ENCODE measurements at regions not wholly inside any gene's neighbourhood (a gene's known extent, or its start where the extent isn't known, plus 50 kb on each side); places are given as distances from the start of the nearest gene placed in this dataset.

- Histone ChIP-seq H3K4me1 (ENCODE audit: control insufficient read depth in 4 of 4, insufficient read depth in 4 of 4, low read length in 3 of 4) (no peaks in the 10 kb centered on the region), H3K9me3 (ENCODE audit: control insufficient read depth in 4 of 4, low read length in 3 of 4) (peaks cover 0 to 2% (median 0%) of the 10 kb centered on the region in 4 donors), H3K27me3 (ENCODE audit: control insufficient read depth in 4 of 4, insufficient read depth in 4 of 4, low read length in 3 of 4) (peaks cover 0 to 4% (median 0%) of the 10 kb centered on the region in 4 donors), H3K9ac (ENCODE audit: low read depth in 1 of 2, low read length in 2 of 2) (no peak overlapping the region), H3K4me3 (ENCODE audit: low read depth in 1 of 3, low read length in 3 of 3) (no peak overlapping the region), H3K27ac (ENCODE audit: low read depth in 1 of 2, low read length in 2 of 2) (no peak overlapping the region), H3K36me3 (ENCODE audit: control insufficient read depth in 4 of 4, insufficient read depth in 3 of 4, low read depth in 1 of 4, low read length in 3 of 4) (no peaks in the 10 kb centered on the region)
- TF ChIP-seq REST (IDR thresholded peaks at IDR 0.05) (no peak), GABPA (IDR thresholded peaks at IDR 0.05 in 1 of 2, conservative IDR thresholded peaks at IDR 0.05 in 1 of 2) (no peak), JUND (IDR thresholded peaks at IDR 0.05) (no peak), YY1 (IDR thresholded peaks at IDR 0.05) (no peak), HNF4A (conservative IDR thresholded peaks at IDR 0.05) (no peak), SP1 (IDR thresholded peaks at IDR 0.05) (no peak)
- DNase-seq (ENCODE audit: low spot score) = no peak
- WGBS = 70% methylated on average over 5 of the region's 5 CpGs
These were observed 328.2 kb upstream of the NCAM1 start for GRCh38 chr11:112632866-112633505.

- Histone ChIP-seq H3K4me1 (ENCODE audit: control insufficient read depth in 4 of 4, insufficient read depth in 4 of 4, low read length in 3 of 4) (no peaks in the 10 kb centered on the region), H3K27me3 (ENCODE audit: control insufficient read depth in 4 of 4, insufficient read depth in 4 of 4, low read length in 3 of 4) (peaks cover 0 to 4% (median 0%) of the 10 kb centered on the region in 4 donors), H3K4me3 (ENCODE audit: low read depth in 1 of 3, low read length in 3 of 3) (no peak overlapping the region), H3K36me3 (ENCODE audit: control insufficient read depth in 4 of 4, insufficient read depth in 3 of 4, low read depth in 1 of 4, low read length in 3 of 4) (no peaks in the 10 kb centered on the region), H3K9me3 (ENCODE audit: control insufficient read depth in 4 of 4, low read length in 3 of 4) (peaks cover 0 to 8% (median under 1%) of the 10 kb centered on the region in 4 donors), H3K9ac (ENCODE audit: low read depth in 1 of 2, low read length in 2 of 2) (no peak overlapping the region), H3K27ac (ENCODE audit: low read depth in 1 of 2, low read length in 2 of 2) (no peak overlapping the region)
- no peak for TF ChIP-seq SP1 (IDR thresholded peaks at IDR 0.05)
- no peak for TF ChIP-seq HNF4G (IDR thresholded peaks at IDR 0.05)
- TF ChIP-seq ATF3 (IDR thresholded peaks at IDR 0.05) = no peak
- no peak for TF ChIP-seq FOXA1 (IDR thresholded peaks at IDR 0.05)
- TF ChIP-seq YY1 (IDR thresholded peaks at IDR 0.05) = no peak
- no peak for TF ChIP-seq TAF1 (conservative IDR thresholded peaks at IDR 0.05)
- no peak for TF ChIP-seq RXRA (IDR thresholded peaks at IDR 0.05)
- TF ChIP-seq RAD21 (IDR thresholded peaks at IDR 0.05) = no peak
- TF ChIP-seq NR2F2 (IDR thresholded peaks at IDR 0.05) = no peak
- no peak for TF ChIP-seq GABPA (IDR thresholded peaks at IDR 0.05 in 1 of 2, conservative IDR thresholded peaks at IDR 0.05 in 1 of 2)
- TF ChIP-seq FOXA2 (IDR thresholded peaks at IDR 0.05) = no peak
- no peak for TF ChIP-seq EGR1 (IDR thresholded peaks at IDR 0.05; ENCODE audit: low read depth in 2 of 2)
- TF ChIP-seq REST (IDR thresholded peaks at IDR 0.05) = no peak
- no peak for TF ChIP-seq JUND (IDR thresholded peaks at IDR 0.05)
- TF ChIP-seq ZBTB33 (IDR thresholded peaks at IDR 0.05) = no peak
- no peak for TF ChIP-seq MAX (IDR thresholded peaks at IDR 0.05)
- no peak for DNase-seq (ENCODE audit: low spot score)
- 48% methylated on average over 6 of the region's 6 CpGs for WGBS
These were observed 326.7 kb upstream of the NCAM1 start for GRCh38 chr11:112634551-112634950.

Data from liver (tissue), 7 donors.